C4-2B (cell line): ENCODE measurements at regions not wholly inside any gene's neighbourhood (a gene's known extent, or its start where the extent isn't known, plus 50 kb on each side); places are given as distances from the start of the nearest gene placed in this dataset.

ENCODE experiments used
- CTCF ChIP-seq: fragments of 450-650 bp; conservative IDR thresholded peaks from 2 replicates; pipeline ENCODE4 v1.5.1; 2017; ENCODE audit warnings: mild to moderate bottlenecking
- ZFX ChIP-seq: fragments of 450-650 bp; IDR thresholded peaks from 2 replicates; pipeline ENCODE4 v1.6.1; 2017

DNA sequence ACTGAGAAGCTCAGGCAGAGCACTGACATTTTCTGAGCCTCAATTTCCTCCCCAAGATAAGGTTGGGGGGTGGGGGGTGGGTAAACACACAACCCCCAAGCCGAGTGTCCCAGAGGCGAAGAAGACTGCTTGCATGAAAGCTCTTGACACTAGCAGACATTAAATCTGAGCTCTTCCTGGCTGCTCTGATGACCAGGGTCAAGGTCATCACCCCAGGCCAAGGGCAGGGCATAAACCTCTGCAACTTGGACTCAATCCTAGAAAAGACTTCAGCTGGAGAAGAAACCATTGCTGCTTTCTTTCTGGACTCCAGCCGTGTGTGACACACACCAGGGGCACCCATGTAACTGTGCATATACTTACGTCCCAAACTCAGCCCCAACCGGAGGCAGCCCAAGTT lies 109.0 kb downstream of the BANF2 start:
- TF ChIP-seq CTCF, result no peak
- TF ChIP-seq ZFX, result no peak
